SK-N-SH (cell line): ENCODE measurements at regions not wholly inside any gene's neighbourhood (a gene's known extent, or its start where the extent isn't known, plus 50 kb on each side); places are given as distances from the start of the nearest gene placed in this dataset.

Source experiments
- CTCF ChIA-PET: fragments of 300-600, 350-600 bp; formaldehyde crosslinking; extraction: SDS; loops from one replicate; lab custom pipeline; 2021; lab: Yijun Ruan, JAX
- POLR2A ChIA-PET: fragments of 350-600 bp; sonication (Branson Sonifier 250); formaldehyde crosslinking; extraction: SDS; loops from one replicate; lab custom pipeline; 2020; ENCODE audit warnings: antibody characterized with exemption, inconsistent platforms; lab: Yijun Ruan, JAX
- DNase-seq: peaks from one replicate; pipeline ENCODE4 v3.0.0; 2012
- H2AFZ ChIP-seq: fragments of 200-600 bp; sonication (generic); 2 replicates; pipeline ENCODE4 v1.8.1; 2016; ENCODE audit warnings: antibody characterized with exemption, mild to moderate bottlenecking, low read depth
- H3F3A ChIP-seq: fragments of 200-600 bp; sonication (generic); replicated peaks from 2 replicates; pipeline ENCODE3; 2016; ENCODE audit warnings: antibody characterized with exemption, mild to moderate bottlenecking; ENCODE audit not compliant: insufficient read depth
- H3K27ac ChIP-seq, 2 experiments: fragments of 200-500 bp in 1 of 2; fragments of 200-600 bp in 1 of 2; sonication (Bioruptor generic) in 1 of 2; sonication (generic), shearing (Covaris generic) in 1 of 2; 2 replicates each; pipeline versions ENCODE4 v1.5.1 to v1.6.1; 2014 to 2016; ENCODE audit warnings: low read depth in 2 of 2, inconsistent platforms in 1 of 2, low read length in 1 of 2, mild to moderate bottlenecking in 1 of 2, mixed read lengths in 1 of 2
- H3K27me3 ChIP-seq: fragments of 200-600 bp; sonication (generic), shearing (Covaris generic); 2 replicates; pipeline ENCODE4 v1.6.1; 2016; ENCODE audit warnings: mixed run types; ENCODE audit not compliant: insufficient read depth
- H3K36me3 ChIP-seq, 2 experiments: fragments of 200-500 bp in 1 of 2; fragments of 200-600 bp in 1 of 2; sonication (Bioruptor generic) in 1 of 2; sonication (generic) in 1 of 2; replicated peaks in 1 of 2; 2 replicates each; pipeline versions ENCODE3 to v1.5.1; 2014 to 2016; ENCODE audit warnings: low read length in 1 of 2, mild to moderate bottlenecking in 1 of 2; ENCODE audit not compliant: insufficient read depth in 2 of 2, control insufficient read depth in 1 of 2
- H3K4me1 ChIP-seq, 2 experiments: fragments of 200-500 bp in 1 of 2; fragments of 200-600 bp in 1 of 2; sonication (Bioruptor generic) in 1 of 2; sonication (generic), shearing (Covaris generic) in 1 of 2; 2 replicates each; pipeline versions ENCODE4 v1.5.1 to v1.6.1; 2014 to 2016; ENCODE audit warnings: low read depth in 1 of 2, low read length in 1 of 2, mixed run types in 1 of 2; ENCODE audit not compliant: insufficient read depth in 2 of 2, control insufficient read depth in 1 of 2
- H3K4me2 ChIP-seq: fragments of 200-600 bp; sonication (generic), shearing (Covaris generic); 2 replicates; pipeline ENCODE4 v1.6.1; 2017; ENCODE audit warnings: mixed run types
- H3K4me3 ChIP-seq, 2 experiments: fragments of 200-500 bp in 1 of 2; fragments of 200-600 bp in 1 of 2; sonication (Bioruptor generic) in 1 of 2; sonication (generic), shearing (Covaris generic) in 1 of 2; 2 replicates each; pipeline versions ENCODE4 v1.5.1 to v1.8.1; 2014 to 2016; ENCODE audit warnings: low read depth in 2 of 2, inconsistent platforms in 1 of 2, low read length in 1 of 2, mild to moderate bottlenecking in 1 of 2, mixed read lengths in 1 of 2, moderate library complexity in 1 of 2
- H3K79me2 ChIP-seq: fragments of 200-600 bp; sonication (generic); 2 replicates; pipeline ENCODE4 v1.8.1; 2017; ENCODE audit warnings: mild to moderate bottlenecking; ENCODE audit not compliant: insufficient read depth
- H3K9ac ChIP-seq: fragments of 200-600 bp; sonication (generic); 2 replicates; pipeline ENCODE4 v1.6.1; 2017; ENCODE audit warnings: mixed run types
- H3K9me2 ChIP-seq: fragments of 200-600 bp; sonication (generic); 2 replicates; pipeline ENCODE4 v1.6.1; 2017; ENCODE audit warnings: mixed run types
- H3K9me3 ChIP-seq: fragments of 200-600 bp; sonication (generic); 2 replicates; pipeline ENCODE4 v1.6.1; 2017; ENCODE audit warnings: mixed run types, mild to moderate bottlenecking, moderate library complexity
- H4K20me1 ChIP-seq: fragments of 200-600 bp; sonication (generic); 2 replicates; pipeline ENCODE4 v1.6.1; 2017; ENCODE audit warnings: mild to moderate bottlenecking, mixed run types; ENCODE audit not compliant: insufficient read depth
- CHD2 ChIP-seq: fragments of 150-350 bp; IDR thresholded peaks from 2 replicates; pipeline ENCODE4 v1.6.1; 2018; ENCODE audit warnings: low read length; ENCODE audit not compliant: partially characterized antibody
- ELF1 ChIP-seq: IDR thresholded peaks from 2 replicates; pipeline ENCODE4 v1.4.0; 2012
- GABPA ChIP-seq: IDR thresholded peaks from 2 replicates; pipeline ENCODE4 v1.4.0; 2012; ENCODE audit warnings: low read depth, mild to moderate bottlenecking
- GATA2 ChIP-seq: sonication (generic); formaldehyde crosslinking; IDR thresholded peaks from 2 replicates; pipeline ENCODE4 v1.5.0; 2020; ENCODE audit warnings: mild to moderate bottlenecking, missing genetic modification reagents
- IRF3 ChIP-seq: fragments of 150-350 bp; IDR thresholded peaks from 2 replicates; pipeline ENCODE4 v1.6.1; 2016; ENCODE audit warnings: mild to moderate bottlenecking, low read depth, low read length
- JUND ChIP-seq: IDR thresholded peaks from 2 replicates; pipeline ENCODE4 v1.4.0; 2012
- MXI1 ChIP-seq: IDR thresholded peaks from 2 replicates; pipeline ENCODE4 v1.6.1; 2012; ENCODE audit warnings: mild to moderate bottlenecking, low read depth, low read length, improper control_type of control experiment
- NRF1 ChIP-seq: IDR thresholded peaks from 2 replicates; pipeline ENCODE4 v1.6.1; 2012; ENCODE audit warnings: low read depth, mild to moderate bottlenecking, low read length
- POLR2AphosphoS5 ChIP-seq: IDR thresholded peaks from 2 replicates; pipeline ENCODE4 v1.6.1; 2012; ENCODE audit warnings: low read depth, low read length
- RAD21 ChIP-seq: IDR thresholded peaks from 2 replicates; pipeline ENCODE4 v1.6.1; 2012; ENCODE audit warnings: mild to moderate bottlenecking, low read length
- REST ChIP-seq: IDR thresholded peaks from 2 replicates; pipeline ENCODE4 v1.6.1; 2012; ENCODE audit warnings: mild to moderate bottlenecking, low read depth, low read length, moderate library complexity
- SIN3A ChIP-seq: IDR thresholded peaks from 2 replicates; pipeline ENCODE4 v1.6.1; 2012; ENCODE audit warnings: low read depth, mild to moderate bottlenecking, low read length, moderate library complexity, borderline replicate concordance
- TCF12 ChIP-seq: IDR thresholded peaks from 2 replicates; pipeline ENCODE4 v1.4.0; 2012
- USF1 ChIP-seq: IDR thresholded peaks from 2 replicates; pipeline ENCODE4 v1.4.0; 2012; ENCODE audit warnings: low read depth, borderline replicate concordance
- USF2 ChIP-seq: fragments of 150-350 bp; IDR thresholded peaks from 2 replicates; pipeline ENCODE4 v1.6.1; 2017; ENCODE audit warnings: antibody characterized with exemption, low read length, low read depth, borderline replicate concordance
- ZBTB33 ChIP-seq: IDR thresholded peaks from 2 replicates; pipeline ENCODE4 v1.4.0; 2012; ENCODE audit warnings: low read depth, borderline replicate concordance

- no peaks in the 10 kb centered on the region for H3K9me2 ChIP-seq
- no peak overlapping the region for H3K27ac ChIP-seq
- H3K4me2 ChIP-seq = no peak overlapping the region
- ChIA-PET POLR2A (no interaction called here), CTCF (no interaction called here)
- H3K79me2 ChIP-seq = no peaks in the 10 kb centered on the region
- no peaks in the 10 kb centered on the region for H4K20me1 ChIP-seq
- no peak for DNase-seq
- H3K4me3 ChIP-seq = no peak overlapping the region
- H3K9me3 ChIP-seq = no peaks in the 10 kb centered on the region
- H3K36me3 ChIP-seq = no peaks in the 10 kb centered on the region
- H3K27me3 ChIP-seq = no peaks in the 10 kb centered on the region
- TF ChIP-seq CHD2 (no peak), SIN3A (no peak), JUND (no peak), TCF12 (no peak), ZBTB33 (no peak), RAD21 (no peak), MXI1 (no peak), USF2 (no peak), NRF1 (no peak), IRF3 (no peak), USF1 (no peak), POLR2AphosphoS5 (no peak), GABPA (no peak), GATA2 (CRISPR knock-in tag) (no peak), ELF1 (no peak), REST (no peak)
- H2AFZ ChIP-seq = no peak overlapping the region
- no peak overlapping the region for H3K9ac ChIP-seq
- no peaks in the 10 kb centered on the region for H3F3A ChIP-seq
- H3K4me1 ChIP-seq = no peaks in the 10 kb centered on the region
Measured at GRCh38 chr5:45062044-45062443, 253.3 kb downstream of the MRPS30 start.
